Spleen (tissue), 11 donors: ENCODE measurements at regions not wholly inside any gene's neighbourhood (a gene's known extent, or its start where the extent isn't known, plus 50 kb on each side); places are given as distances from the start of the nearest gene placed in this dataset.
"Not testable (repeated sequence)": the region's sequence is repeated elsewhere in the genome, so short reads cannot be mapped to it uniquely, and the experiment has no call there.

Source experiments
- DNase-seq: peaks from one replicate; pipeline ENCODE4 v3.0.0-alpha.2; 2020
- H3K27ac ChIP-seq, 8 donors: fragments of 200-600 bp; sonication (generic) in 7 of 8; 1 replicate in 4 of 8; 2 replicates in 4 of 8; pipeline versions ENCODE4 v1.5.0 to v1.8.0; 2016 to 2021; ENCODE audit warnings: inconsistent platforms in 4 of 8, mild to moderate bottlenecking in 4 of 8, moderate library complexity in 1 of 8
- H3K27me3 ChIP-seq, 7 donors: fragments of 200-600 bp; sonication (generic) in 6 of 7; replicated peaks in 1 of 7; 1 replicate in 4 of 7; 2 replicates in 3 of 7; pipeline versions ENCODE4 v1.5.0 to v1.8.0; 2016 to 2021; ENCODE audit warnings: inconsistent platforms in 3 of 7, mild to moderate bottlenecking in 1 of 7
- H3K36me3 ChIP-seq, 6 donors: fragments of 200-600 bp; sonication (generic) in 5 of 6; 1 replicate in 4 of 6; 2 replicates in 2 of 6; pipeline versions ENCODE4 v1.5.0 to v1.8.0; 2016 to 2021; ENCODE audit warnings: inconsistent platforms in 2 of 6
- H3K4me1 ChIP-seq, 6 donors: fragments of 200-600 bp; sonication (generic) in 5 of 6; 1 replicate in 3 of 6; 2 replicates in 3 of 6; pipeline versions ENCODE4 v1.5.0 to v1.8.0; 2016 to 2021; ENCODE audit warnings: inconsistent platforms in 3 of 6
- H3K4me3 ChIP-seq, 8 donors: fragments of 200-600 bp; sonication (generic) in 7 of 8; 1 replicate in 4 of 8; 2 replicates in 4 of 8; pipeline versions ENCODE4 v1.5.0 to v1.8.0; 2016 to 2021; ENCODE audit warnings: inconsistent platforms in 4 of 8, mild to moderate bottlenecking in 4 of 8, moderate library complexity in 2 of 8
- H3K9me3 ChIP-seq, 8 donors: fragments of 200-600 bp; sonication (generic) in 7 of 8; 1 replicate in 4 of 8; 2 replicates in 4 of 8; pipeline versions ENCODE4 v1.5.0 to v1.8.0; 2016 to 2021; ENCODE audit warnings: inconsistent platforms in 4 of 8
- CTCF ChIP-seq, 11 experiments: fragments of 200-600 bp in 7 of 11; fragments of 450-650 bp in 4 of 11; sonication (generic) in 4 of 11; IDR thresholded peaks in 8 of 11; conservative IDR thresholded peaks in 3 of 11; 1 replicate in 7 of 11; 2 replicates in 4 of 11; pipeline versions ENCODE4 v1.4.0 to v1.8.0; 2016 to 2021; ENCODE audit warnings: antibody characterized with exemption in 11 of 11, inconsistent platforms in 4 of 11, mild to moderate bottlenecking in 1 of 11
- POLR2A ChIP-seq, 3 donors: fragments of 450-650 bp; IDR thresholded peaks; one replicate each; pipeline ENCODE4 v1.5.1; 2017; ENCODE audit warnings: antibody characterized with exemption in 3 of 3, mild to moderate bottlenecking in 1 of 3
- POLR2AphosphoS5 ChIP-seq, 3 donors: sonication (generic); formaldehyde crosslinking; IDR thresholded peaks; one replicate each; pipeline ENCODE4 v1.5.1; 2017; ENCODE audit warnings: antibody characterized with exemption in 3 of 3
- WGBS, 5 donors: extraction: QIAGEN DNeasy Blood & Tissue Kit in 3 of 5; methylation state at CpG; one replicate each; pipeline versions ENCODE4 v1.1.5 to v1.1.7; 2013 to 2018; 5-methylcytosine and 5-hydroxymethylcytosine counted together
- intact Hi-C: fragments of 100-400 bp; cut with DNase I; formaldehyde crosslinking; loops from one replicate; pipeline ENCODE4 v1.15.0; 2023; ENCODE audit warnings: low total_unique reads
- donor health status: healthy with polysubstance abuse.
- donor health status: DM: no; HTN: no; CAD: no; lungs with moderate emphysema.
- donor health status: DM: no; HTN: no; CAD: no.
- donor health status: Bipolar disorder and iron deficiency.
- donor health status: healthy.
- donor health status: DM: no; HTN: no; CAD: no.
- donor health status: DM: yes; HTN: yes; CAD: no.

- Histone ChIP-seq H3K4me3 (no peak overlapping the region), H3K27ac (no peak overlapping the region), H3K27me3 (no peaks in the 10 kb centered on the region), H3K36me3 (no peaks in the 10 kb centered on the region), H3K9me3 (no peaks in the 10 kb centered on the region), H3K4me1 (no peaks in the 10 kb centered on the region)
- TF ChIP-seq CTCF (IDR thresholded peaks at IDR 0.05 in 8 of 11, conservative IDR thresholded peaks at IDR 0.05 in 3 of 11), result no peak
- TF ChIP-seq POLR2AphosphoS5 (IDR thresholded peaks at IDR 0.05), result no peak
- no peak for TF ChIP-seq POLR2A (IDR thresholded peaks at IDR 0.05)
- 46 to 74% (median 71%) methylated on average over 1 of the region's 1 CpG for WGBS, 5 donors
- intact Hi-C loops, result no loop called here
- DNase-seq, result no peak
Observed at GRCh38 chr1:215405211-215405610, 161.9 kb upstream of the KCTD3 start.

- Histone ChIP-seq H3K36me3 (no peaks in the 10 kb centered on the region), H3K4me1 (no peaks in the 10 kb centered on the region), H3K27ac (no peak overlapping the region), H3K27me3 (no peaks in the 10 kb centered on the region), H3K4me3 (no peak overlapping the region), H3K9me3 (no peaks in the 10 kb centered on the region)
- intact Hi-C loops, result no loop called here
- 78 to 90% (median 81%) methylated on average over 4 of the region's 4 CpGs for WGBS, 5 donors
- TF ChIP-seq POLR2A (IDR thresholded peaks at IDR 0.05) (no peak), CTCF (IDR thresholded peaks at IDR 0.05 in 8 of 11, conservative IDR thresholded peaks at IDR 0.05 in 3 of 11) (no peak), POLR2AphosphoS5 (IDR thresholded peaks at IDR 0.05) (no peak)
- DNase-seq, result no peak
Observed at GRCh38 chr1:215406927-215407326, 160.2 kb upstream of the KCTD3 start.

GRCh38 chr1:215407575-215407974 lies 159.5 kb upstream of the KCTD3 start:
- no peaks in the 10 kb centered on the region for H3K36me3 ChIP-seq
- no peak overlapping the region for H3K27ac ChIP-seq
- H3K9me3 ChIP-seq, result no peaks in the 10 kb centered on the region

GRCh38 chr1:215409546-215409945 lies 157.6 kb upstream of the KCTD3 start:
- H3K27ac ChIP-seq, H3K27me3 ChIP-seq, DNase-seq, intact Hi-C loops, H3K36me3 ChIP-seq, H3K9me3 ChIP-seq, H3K4me1 ChIP-seq, H3K4me3 ChIP-seq: not testable (repeated sequence)
- WGBS, 5 donors, result 87 to 97% (median 91%) methylated on average over 4 of the region's 4 CpGs

More at GRCh38 chr1:215407575-215407974, 159.5 kb upstream of the KCTD3 start:
- Histone ChIP-seq H3K4me1 (no peaks in the 10 kb centered on the region), H3K27me3 (no peaks in the 10 kb centered on the region), H3K4me3 (no peak overlapping the region)
- intact Hi-C loops, result no loop called here
- DNase-seq, result no peak
- TF ChIP-seq CTCF (IDR thresholded peaks at IDR 0.05 in 8 of 11, conservative IDR thresholded peaks at IDR 0.05 in 3 of 11) (no peak), POLR2A (IDR thresholded peaks at IDR 0.05) (no peak), POLR2AphosphoS5 (IDR thresholded peaks at IDR 0.05) (no peak)
- 31 to 33% (median 32%) methylated on average over 2 of the region's 2 CpGs for WGBS, 5 donors

GRCh38 chr1:215415521-215415920 lies 151.6 kb upstream of the KCTD3 start:
- H3K4me3 ChIP-seq, H3K36me3 ChIP-seq, H3K9me3 ChIP-seq, DNase-seq, intact Hi-C loops, H3K27me3 ChIP-seq, H3K27ac ChIP-seq: not testable (repeated sequence)
- peaks cover 0 to 14% (median 0%) of the 10 kb centered on the region in 6 donors for H3K4me1 ChIP-seq
- 79 to 88% (median 84%) methylated on average over 5 of the region's 5 CpGs for WGBS, 5 donors
